Thyroid gland (tissue), 4 donors: ENCODE measurements at regions not wholly inside any gene's neighbourhood (a gene's known extent, or its start where the extent isn't known, plus 50 kb on each side); places are given as distances from the start of the nearest gene placed in this dataset.

Experiments
- DNase-seq, 2 donors: peaks; one replicate each; pipeline ENCODE4 v3.0.0-alpha.2; 2019
- H3K27ac ChIP-seq, 3 donors: fragments of 200-600 bp; sonication (generic); 1 replicate in 2 of 3; 2 replicates in 1 of 3; pipeline ENCODE4 v1.5.1; 2016 to 2019; ENCODE audit warnings: mild to moderate bottlenecking in 1 of 3, moderate library complexity in 1 of 3
- H3K27me3 ChIP-seq: fragments of 200-600 bp; sonication (generic); one replicate; pipeline ENCODE4 v1.5.1; 2019
- H3K36me3 ChIP-seq, 2 donors: fragments of 200-600 bp; sonication (generic); one replicate each; pipeline ENCODE4 v1.5.1; 2016 to 2019
- H3K4me1 ChIP-seq, 2 donors: fragments of 200-600 bp; sonication (generic); one replicate each; pipeline ENCODE4 v1.5.1; 2017 to 2019
- H3K4me3 ChIP-seq, 3 donors: fragments of 200-600 bp; sonication (generic); replicated peaks in 1 of 3; 1 replicate in 2 of 3; 2 replicates in 1 of 3; pipeline ENCODE4 v1.5.1; 2016; ENCODE audit warnings: mild to moderate bottlenecking in 1 of 3
- H3K9me3 ChIP-seq: fragments of 200-600 bp; sonication (generic); one replicate; pipeline ENCODE4 v1.5.1; 2017
- POLR2A ChIP-seq, 2 donors: fragments of 450-650 bp; IDR thresholded peaks; one replicate each; pipeline ENCODE4 v1.6.1; 2017; ENCODE audit warnings: antibody characterized with exemption in 2 of 2, mild to moderate bottlenecking in 2 of 2, moderate library complexity in 1 of 2
- WGBS, 2 donors: methylation state at CpG; one replicate each; pipeline ENCODE4 v1.1.5; 2017; 5-methylcytosine and 5-hydroxymethylcytosine counted together
- intact Hi-C: fragments of 100-400 bp; cut with DNase I; formaldehyde crosslinking; loops from one replicate; pipeline ENCODE4 v1.15.1; 2023
- TF ChIP-seq, protein P1 (sequence below), 6 experiments: fragments of 200-600 bp in 3 of 6; fragments of 450-650 bp in 3 of 6; sonication (generic) in 3 of 6; IDR thresholded peaks; one replicate each; pipeline ENCODE4 v1.5.1; 2016 to 2019; ENCODE audit warnings: antibody characterized with exemption in 6 of 6, mild to moderate bottlenecking in 2 of 6, inconsistent platforms in 1 of 6, moderate library complexity in 1 of 6

DNA sequence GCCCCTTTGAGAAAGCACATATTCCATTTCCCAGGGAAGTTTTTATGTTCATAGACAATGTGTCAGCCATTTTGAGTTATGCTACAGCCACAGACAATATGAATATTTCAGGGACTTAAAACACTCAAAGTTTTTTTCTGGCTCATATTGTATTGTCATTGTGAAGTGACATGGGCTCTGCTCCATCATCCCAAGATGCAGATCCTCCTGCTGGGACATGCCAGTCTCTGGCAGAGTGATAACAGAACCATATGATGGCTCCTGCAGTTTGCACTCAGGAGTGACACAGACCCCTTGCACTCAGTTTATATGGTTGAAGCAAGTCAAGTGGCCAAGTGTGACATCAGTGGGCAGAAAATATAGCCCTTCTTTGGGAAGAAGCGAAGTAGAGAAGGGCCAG lies 498.4 kb upstream of the TUSC1 start:
- H3K4me3 ChIP-seq, result no peak overlapping the region
- intact Hi-C loops, result no loop called here
- no peaks in the 10 kb centered on the region for H3K9me3 ChIP-seq
- TF ChIP-seq, protein P1, sequence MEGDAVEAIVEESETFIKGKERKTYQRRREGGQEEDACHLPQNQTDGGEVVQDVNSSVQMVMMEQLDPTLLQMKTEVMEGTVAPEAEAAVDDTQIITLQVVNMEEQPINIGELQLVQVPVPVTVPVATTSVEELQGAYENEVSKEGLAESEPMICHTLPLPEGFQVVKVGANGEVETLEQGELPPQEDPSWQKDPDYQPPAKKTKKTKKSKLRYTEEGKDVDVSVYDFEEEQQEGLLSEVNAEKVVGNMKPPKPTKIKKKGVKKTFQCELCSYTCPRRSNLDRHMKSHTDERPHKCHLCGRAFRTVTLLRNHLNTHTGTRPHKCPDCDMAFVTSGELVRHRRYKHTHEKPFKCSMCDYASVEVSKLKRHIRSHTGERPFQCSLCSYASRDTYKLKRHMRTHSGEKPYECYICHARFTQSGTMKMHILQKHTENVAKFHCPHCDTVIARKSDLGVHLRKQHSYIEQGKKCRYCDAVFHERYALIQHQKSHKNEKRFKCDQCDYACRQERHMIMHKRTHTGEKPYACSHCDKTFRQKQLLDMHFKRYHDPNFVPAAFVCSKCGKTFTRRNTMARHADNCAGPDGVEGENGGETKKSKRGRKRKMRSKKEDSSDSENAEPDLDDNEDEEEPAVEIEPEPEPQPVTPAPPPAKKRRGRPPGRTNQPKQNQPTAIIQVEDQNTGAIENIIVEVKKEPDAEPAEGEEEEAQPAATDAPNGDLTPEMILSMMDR (IDR thresholded peaks at IDR 0.05), result no peak
- TF ChIP-seq POLR2A (IDR thresholded peaks at IDR 0.05), result no peak
- no peaks in the 10 kb centered on the region for H3K4me1 ChIP-seq
- 100% methylated on average over 1 of the region's 1 CpG for WGBS, 2 donors
- DNase-seq, result no peak
- no peaks in the 10 kb centered on the region for H3K36me3 ChIP-seq
- no peak overlapping the region for H3K27ac ChIP-seq
- H3K27me3 ChIP-seq, result no peaks in the 10 kb centered on the region

DNA sequence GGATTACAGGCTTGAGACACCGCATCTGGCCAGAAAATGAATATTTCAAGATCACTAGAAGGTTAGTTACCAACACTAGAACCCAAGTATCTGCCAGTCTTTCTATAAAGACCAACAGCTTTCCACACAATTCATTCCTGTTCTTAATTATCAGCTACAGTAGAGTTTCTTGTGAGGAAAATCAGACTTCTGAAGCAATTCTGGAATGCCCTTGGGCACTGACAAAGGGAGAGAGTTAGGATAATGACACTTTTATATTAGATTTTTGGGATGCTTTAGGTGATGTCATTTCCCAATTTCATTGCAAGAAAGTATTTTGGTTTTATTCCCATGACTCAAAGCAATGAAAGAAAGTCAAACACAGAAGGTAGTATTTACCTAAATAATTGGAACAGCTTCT lies 497.0 kb upstream of the TUSC1 start:
- Histone ChIP-seq H3K4me3 (no peak overlapping the region), H3K36me3 (no peaks in the 10 kb centered on the region), H3K27me3 (no peaks in the 10 kb centered on the region), H3K4me1 (no peaks in the 10 kb centered on the region), H3K27ac (no peak overlapping the region), H3K9me3 (no peaks in the 10 kb centered on the region)
- DNase-seq, result no peak
- TF ChIP-seq, protein P1 (IDR thresholded peaks at IDR 0.05), result no peak
- no peak for TF ChIP-seq POLR2A (IDR thresholded peaks at IDR 0.05)
- 95 to 100% methylated on average over 1 of the region's 1 CpG for WGBS, 2 donors
- intact Hi-C loops, result no loop called here

DNA sequence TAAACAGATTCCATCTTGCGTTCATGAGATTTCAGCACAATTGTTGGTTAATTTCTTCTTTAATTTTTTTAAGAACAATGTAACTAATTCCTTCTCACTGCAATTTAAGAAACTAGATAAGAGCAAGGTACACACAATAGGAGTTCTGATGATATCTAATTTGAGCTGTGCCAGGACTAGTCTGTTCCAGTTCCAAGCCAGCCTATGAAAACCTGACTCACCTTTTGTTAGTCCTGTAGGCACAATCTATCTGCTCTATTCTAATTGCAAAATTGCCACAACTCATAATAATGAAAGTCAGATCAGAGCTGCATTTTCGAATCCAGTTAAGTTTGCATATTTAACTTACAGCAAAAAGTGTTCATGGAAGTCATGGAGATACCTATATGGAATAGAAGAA lies 494.1 kb upstream of the TUSC1 start:
- no peaks in the 10 kb centered on the region for H3K36me3 ChIP-seq
- TF ChIP-seq, protein P1 (IDR thresholded peaks at IDR 0.05), result no peak
- no peak for TF ChIP-seq POLR2A (IDR thresholded peaks at IDR 0.05)
- H3K9me3 ChIP-seq, result no peaks in the 10 kb centered on the region
- no peak overlapping the region for H3K4me3 ChIP-seq
- no peak for DNase-seq
- intact Hi-C loops, result no loop called here
- H3K4me1 ChIP-seq, result no peaks in the 10 kb centered on the region
- WGBS, 2 donors, result 89 to 93% methylated on average over 2 of the region's 2 CpGs
- no peaks in the 10 kb centered on the region for H3K27me3 ChIP-seq
- no peak overlapping the region for H3K27ac ChIP-seq

DNA sequence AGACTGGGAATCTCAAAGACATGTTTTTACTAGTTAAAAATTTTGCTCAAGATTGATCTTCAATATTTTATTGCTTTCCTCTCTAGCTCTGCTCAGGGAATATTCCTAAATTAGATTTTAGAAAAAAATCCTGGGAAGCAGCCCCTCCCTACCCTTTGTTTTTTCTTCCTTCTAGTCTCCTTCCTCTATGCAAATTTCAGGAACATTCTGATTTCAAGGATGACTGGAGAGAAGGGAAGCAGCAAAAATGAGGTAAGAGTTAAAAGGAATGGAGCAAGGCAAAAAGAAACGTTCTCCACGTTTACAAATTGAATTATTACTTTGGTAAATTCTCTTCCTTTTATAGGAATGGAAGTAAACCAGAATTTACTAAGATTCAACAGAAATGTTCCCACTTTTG lies 493.4 kb upstream of the TUSC1 start:
- no peak for TF ChIP-seq POLR2A (IDR thresholded peaks at IDR 0.05)
- TF ChIP-seq, protein P1 (IDR thresholded peaks at IDR 0.05), result no peak
- 12 to 15% methylated on average over 2 of the region's 2 CpGs for WGBS, 2 donors
- no peak for DNase-seq
- no peak overlapping the region for H3K4me3 ChIP-seq
- H3K36me3 ChIP-seq, result no peaks in the 10 kb centered on the region
- no peak overlapping the region for H3K27ac ChIP-seq
- no peaks in the 10 kb centered on the region for H3K4me1 ChIP-seq
- intact Hi-C loops, result no loop called here
- no peaks in the 10 kb centered on the region for H3K27me3 ChIP-seq
- H3K9me3 ChIP-seq, result no peaks in the 10 kb centered on the region

DNA sequence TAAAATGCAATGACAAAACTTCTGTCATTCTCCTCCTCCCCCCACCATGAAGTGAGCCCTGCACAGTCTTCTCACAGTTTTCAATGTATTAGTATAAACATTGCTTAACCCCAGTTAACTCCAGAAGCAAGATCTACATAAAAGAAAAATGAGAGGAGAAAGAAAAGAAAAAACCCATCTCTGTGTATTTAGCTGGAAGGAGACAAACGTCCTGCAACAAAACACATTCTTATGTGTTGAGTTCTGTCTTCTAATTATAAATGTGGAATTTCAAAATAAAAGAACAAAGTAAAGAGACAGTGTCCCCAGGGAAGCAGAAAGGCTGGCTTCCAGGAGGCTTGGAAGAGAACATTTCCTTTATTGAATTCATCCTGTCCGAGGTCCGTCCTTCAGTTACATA lies 491.9 kb upstream of the TUSC1 start:
- no peak overlapping the region for H3K27ac ChIP-seq
- intact Hi-C loops, result no loop called here
- no peak overlapping the region for H3K4me3 ChIP-seq
- no peak for DNase-seq
- H3K4me1 ChIP-seq, result no peaks in the 10 kb centered on the region
- TF ChIP-seq POLR2A (IDR thresholded peaks at IDR 0.05), result no peak
- TF ChIP-seq, protein P1 (IDR thresholded peaks at IDR 0.05), result no peak
- no peaks in the 10 kb centered on the region for H3K36me3 ChIP-seq
- H3K9me3 ChIP-seq, result no peaks in the 10 kb centered on the region
- no peaks in the 10 kb centered on the region for H3K27me3 ChIP-seq
- 37 to 53% methylated on average over 3 of the region's 3 CpGs for WGBS, 2 donors
